ENCODE measurements at regions not wholly inside any gene's neighbourhood (a gene's known extent, or its start where the extent isn't known, plus 50 kb on each side); places are given as distances from the start of the nearest gene placed in this dataset.

GRCh38 chr2:204260162-204260877 is 285.0 kb upstream of the PARD3B start (continued):
- TF ChIP-seq TFDP1 (CRISPR knock-in tag; IDR thresholded peaks at IDR 0.05; ENCODE audit: borderline replicate concordance) (no peak), MTA1 (CRISPR knock-in tag; IDR thresholded peaks at IDR 0.05; ENCODE audit: borderline replicate concordance) (no peak), CREB1 (IDR thresholded peaks at IDR 0.05) (no peak), CREB1 (CRISPR knock-in tag; IDR thresholded peaks at IDR 0.05) (peak; percentile 46; the same call in 1 of the 2 replicates), MXD4 (CRISPR knock-in tag; IDR thresholded peaks at IDR 0.05) (no peak), ZNF710 (CRISPR knock-in tag; IDR thresholded peaks at IDR 0.05; ENCODE audit: borderline replicate concordance) (no peak), MYPOP (CRISPR knock-in tag; IDR thresholded peaks at IDR 0.05) (no peak), MED1 (CRISPR knock-in tag; IDR thresholded peaks at IDR 0.05) (0 out of 2 replicates have a peak, but pooled peaks have one; percentile 18), ZNF878 (CRISPR knock-in tag; IDR thresholded peaks at IDR 0.05) (no peak), ZNF124 (CRISPR knock-in tag; IDR thresholded peaks at IDR 0.05) (no peak), ZNF512 (CRISPR knock-in tag; IDR thresholded peaks at IDR 0.05) (no peak), ZNF30 (CRISPR knock-in tag; IDR thresholded peaks at IDR 0.05) (no peak), ZHX2 (IDR thresholded peaks at IDR 0.05; ENCODE audit: low read depth) (no peak), ZHX2 (CRISPR knock-in tag; IDR thresholded peaks at IDR 0.05; ENCODE audit: borderline replicate concordance) (no peak), TCF7L2 (IDR thresholded peaks at IDR 0.05; ENCODE audit: low read depth, low read length) (no peak), SPEN (CRISPR knock-in tag; IDR thresholded peaks at IDR 0.05; ENCODE audit: low read depth) (no peak), SRSF1 (optimal IDR thresholded peaks at IDR 0.05; ENCODE audit: low read depth, low read length) (no peak)
